Fibroblast of skin of back (primary cell): ENCODE measurements at regions not wholly inside any gene's neighbourhood (a gene's known extent, or its start where the extent isn't known, plus 50 kb on each side); places are given as distances from the start of the nearest gene placed in this dataset.
A peak's percentile ranks its signal among the peaks of the same experiment; 100 is the strongest.
"Not testable (repeated sequence)": the region's sequence is repeated elsewhere in the genome, so short reads cannot be mapped to it uniquely, and the experiment has no call there.

Experiments
- DNase-seq: peaks from one replicate; pipeline ENCODE4 v3.0.0-alpha.2; 2013

DNA sequence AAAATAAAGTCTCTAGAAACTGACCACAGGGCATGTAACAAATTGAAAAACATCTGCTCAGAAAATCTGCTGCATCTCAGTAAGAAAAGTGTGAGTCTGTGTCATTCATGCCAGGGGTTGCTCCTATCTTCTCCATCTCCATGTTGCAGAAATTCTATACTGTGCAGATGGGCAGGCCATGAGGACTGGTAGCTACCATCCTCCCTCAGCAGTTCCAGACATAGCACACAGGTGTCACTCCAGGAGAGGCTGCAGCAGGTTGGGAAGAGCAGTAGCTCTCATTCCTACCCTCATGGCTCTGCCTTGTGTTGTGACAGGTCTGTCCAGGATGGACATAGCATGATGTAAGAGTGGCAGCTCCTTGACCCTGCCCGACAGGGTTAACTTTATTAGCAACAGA lies 173.4 kb downstream of the NDUFS4 start:
- DNase-seq: no peak

DNA sequence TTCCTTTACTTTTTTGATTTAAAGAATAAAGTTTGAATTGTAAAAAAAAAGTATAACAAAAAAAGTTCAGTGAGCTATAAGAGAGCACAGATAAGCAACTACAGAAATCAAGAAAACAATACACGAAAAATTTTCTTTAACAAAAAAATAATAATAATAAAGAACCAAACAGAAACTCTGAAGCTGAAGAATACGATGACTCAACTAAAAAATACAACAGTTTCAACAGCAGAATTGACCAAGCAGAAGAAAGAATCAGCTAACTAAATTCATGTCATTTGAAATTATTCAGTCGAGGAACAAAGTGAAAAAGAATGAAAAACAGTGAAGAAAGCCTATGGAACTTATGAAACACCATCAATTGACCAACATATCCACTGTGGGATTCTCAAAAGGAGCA lies 177.7 kb downstream of the NDUFS4 start:
- DNase-seq: no peak

DNA sequence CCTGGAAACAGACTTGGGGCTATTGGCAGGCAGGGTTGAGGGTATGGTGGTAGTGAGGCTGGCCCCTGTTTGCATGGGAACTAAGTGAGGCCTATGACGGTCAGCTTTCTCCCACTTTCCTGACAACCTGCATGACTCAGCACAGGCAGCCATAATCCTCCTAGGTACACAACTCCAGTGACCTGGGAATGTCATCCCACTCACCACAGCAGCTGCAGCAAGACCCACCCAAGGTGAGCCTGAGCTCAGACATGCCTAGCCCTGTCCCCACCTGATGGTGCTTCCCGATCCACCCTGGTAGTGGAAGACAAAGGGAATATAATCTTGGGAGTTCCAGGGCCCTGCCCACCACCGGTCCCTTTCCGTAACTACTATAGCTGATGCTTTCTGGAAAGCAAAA lies 178.7 kb downstream of the NDUFS4 start:
- no peak for DNase-seq

DNA sequence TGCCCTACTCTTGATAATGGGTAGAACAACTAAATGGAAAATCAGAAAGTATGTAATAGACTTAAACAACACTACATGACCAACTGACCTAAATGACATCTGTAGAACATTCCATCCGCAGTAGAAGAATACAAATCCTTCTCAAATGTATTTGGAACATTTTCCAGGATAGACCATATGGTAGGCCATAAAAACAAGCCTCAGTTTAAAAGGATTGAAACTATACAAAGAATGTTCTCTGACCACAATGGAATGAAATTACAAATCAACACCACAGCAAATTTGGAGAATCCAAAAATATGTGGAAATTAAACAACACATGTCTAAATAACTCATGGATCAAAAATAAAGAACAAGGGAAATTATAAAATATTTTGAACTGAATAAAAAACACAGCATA lies 189.2 kb downstream of the NDUFS4 start:
- DNase-seq: peak; percentile 30

DNA sequence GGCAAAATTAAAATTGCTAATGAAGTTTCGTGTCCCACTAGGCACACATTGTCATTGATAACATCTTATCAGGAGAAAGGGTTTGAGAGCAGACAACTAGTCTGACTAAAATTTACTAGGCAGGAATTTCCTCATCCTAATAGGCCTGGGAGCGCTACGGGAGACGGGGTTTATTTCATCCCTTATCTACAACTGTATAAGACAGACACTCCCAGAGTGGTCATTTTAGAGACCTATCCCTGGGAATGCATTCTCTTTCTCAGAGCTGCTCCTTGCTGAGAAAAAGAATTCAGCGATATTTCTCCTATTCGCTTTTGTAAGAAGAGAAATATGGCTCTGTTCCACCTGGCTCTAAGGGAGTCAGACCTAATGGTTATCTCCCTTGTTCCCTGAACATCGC lies 191.8 kb downstream of the NDUFS4 start:
- DNase-seq: not testable (repeated sequence)

DNA sequence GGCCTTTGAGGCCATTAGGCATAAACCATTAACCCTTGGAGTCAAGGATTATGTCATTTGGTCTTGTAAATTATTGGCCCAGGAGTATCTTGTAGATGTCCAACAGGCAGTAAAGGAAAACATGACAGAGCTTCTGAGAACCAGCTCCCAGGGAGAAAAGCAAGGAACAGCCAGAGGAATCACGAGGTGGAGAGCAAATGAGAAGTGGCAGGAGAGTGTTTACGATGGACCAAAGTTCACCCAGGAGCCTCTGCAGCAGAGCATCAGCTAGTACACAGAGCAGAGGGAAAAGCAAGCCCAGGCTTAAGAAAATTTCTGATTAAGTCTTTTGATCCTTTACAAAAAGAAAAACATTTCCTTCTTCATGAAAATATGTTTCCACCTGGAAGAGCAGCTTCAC lies 206.2 kb downstream of the NDUFS4 start:
- no peak for DNase-seq

DNA sequence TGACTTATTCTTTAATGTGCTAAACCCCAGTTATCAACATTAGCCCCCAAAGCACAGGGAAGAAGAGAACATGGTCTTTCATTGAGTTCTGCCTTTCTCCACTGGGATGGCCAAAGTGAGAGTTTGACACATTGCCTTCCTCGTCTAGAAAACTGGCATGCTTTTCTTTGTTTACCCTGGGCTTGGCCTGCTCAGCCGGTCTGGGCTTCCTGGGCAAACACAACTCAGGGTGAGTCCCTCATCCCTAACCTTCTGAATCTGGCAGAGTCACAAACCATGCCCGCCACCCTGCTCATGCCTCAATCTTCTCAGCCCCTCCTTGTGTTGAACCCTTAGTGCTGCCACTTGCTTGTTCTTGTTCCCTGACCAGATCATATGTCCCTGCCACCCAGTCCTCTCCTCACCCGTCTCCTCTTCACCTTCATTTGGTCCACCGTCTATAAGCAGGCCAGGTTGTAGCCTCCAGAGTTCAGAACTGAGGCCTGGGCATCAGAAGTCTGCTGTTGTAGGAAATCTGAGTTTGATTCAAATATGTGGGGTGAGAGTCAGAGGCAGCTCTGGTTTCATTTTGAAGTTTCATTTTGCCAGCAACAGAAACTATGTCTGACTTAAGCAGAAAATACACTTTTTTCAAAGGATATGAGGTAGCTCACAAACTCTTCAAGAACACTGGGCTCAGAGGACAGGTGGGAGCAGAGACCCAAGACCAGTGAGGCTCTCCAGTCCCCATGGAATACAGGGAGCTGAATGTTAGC lies 217.6 kb downstream of the NDUFS4 start:
- no peak for DNase-seq

DNA sequence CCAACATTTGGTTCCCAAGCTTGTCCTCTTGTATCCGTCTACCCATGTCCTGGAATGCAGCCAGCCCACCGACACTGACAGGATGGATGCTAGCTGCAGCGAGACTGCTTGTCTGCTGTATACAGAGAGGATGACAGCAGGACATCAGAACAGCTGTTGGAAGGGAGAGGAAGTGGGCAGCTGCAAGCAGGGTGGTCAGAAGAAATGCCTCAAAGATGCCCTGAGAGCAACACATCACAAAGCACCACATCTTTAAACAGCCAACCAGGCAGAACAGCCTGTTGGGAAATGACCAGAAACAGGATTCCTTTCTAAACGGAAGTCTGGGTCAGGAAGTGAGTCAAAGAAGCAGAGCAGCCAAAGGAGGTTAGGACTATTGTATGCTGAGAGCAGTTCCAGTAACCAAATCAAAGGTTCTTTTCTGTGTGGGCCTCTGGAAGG lies 219.1 kb downstream of the NDUFS4 start:
- peak; percentile 63 for DNase-seq

DNA sequence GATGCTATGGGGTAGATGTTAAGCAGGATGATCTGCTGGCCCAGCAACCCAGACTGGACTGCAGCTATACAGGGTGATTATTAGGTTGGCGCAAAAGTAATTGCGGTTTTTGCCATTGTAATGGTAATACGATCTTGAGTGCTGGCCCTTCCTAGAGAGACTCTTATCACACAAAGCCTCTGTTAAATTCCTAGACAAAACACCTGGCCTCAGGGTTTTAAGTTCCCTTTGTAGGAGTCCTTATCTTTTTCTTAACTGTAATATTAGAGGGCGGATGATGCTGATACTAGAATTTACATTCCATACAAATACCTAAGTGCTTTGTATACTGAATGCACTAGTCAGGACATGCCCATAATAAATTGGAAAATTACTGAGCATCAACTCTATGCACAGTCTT lies 222.2 kb downstream of the NDUFS4 start:
- no peak for DNase-seq

DNA sequence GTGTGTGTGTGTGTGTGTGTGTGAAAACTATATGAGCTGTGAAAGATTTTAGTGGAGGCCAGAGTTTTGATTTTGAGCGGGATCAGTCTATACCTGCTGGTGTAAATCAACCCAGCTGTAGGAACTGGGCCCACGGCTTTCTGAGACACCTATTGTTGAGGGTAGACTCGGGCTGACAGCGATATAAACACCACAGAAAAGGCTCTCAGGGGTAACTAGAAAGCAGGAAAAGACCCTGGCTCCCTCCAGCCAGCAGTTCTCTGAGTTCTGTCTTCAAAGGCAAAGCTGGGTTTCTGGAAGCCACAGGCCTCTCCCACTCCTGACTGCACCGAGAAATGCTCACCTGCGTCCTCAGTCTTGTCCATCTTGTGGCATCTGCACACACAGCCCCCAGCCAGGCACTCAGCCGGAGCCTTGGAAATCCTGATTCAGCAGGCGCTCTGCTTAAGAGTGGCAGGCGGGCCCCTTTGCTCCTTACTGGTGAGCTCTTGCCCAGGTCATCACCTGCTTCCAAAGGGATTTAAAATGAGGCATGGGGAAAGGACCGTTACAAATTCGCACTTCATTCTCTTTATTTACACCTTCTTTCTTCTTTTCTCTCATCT lies 223.3 kb downstream of the NDUFS4 start:
- no peak for DNase-seq

DNA sequence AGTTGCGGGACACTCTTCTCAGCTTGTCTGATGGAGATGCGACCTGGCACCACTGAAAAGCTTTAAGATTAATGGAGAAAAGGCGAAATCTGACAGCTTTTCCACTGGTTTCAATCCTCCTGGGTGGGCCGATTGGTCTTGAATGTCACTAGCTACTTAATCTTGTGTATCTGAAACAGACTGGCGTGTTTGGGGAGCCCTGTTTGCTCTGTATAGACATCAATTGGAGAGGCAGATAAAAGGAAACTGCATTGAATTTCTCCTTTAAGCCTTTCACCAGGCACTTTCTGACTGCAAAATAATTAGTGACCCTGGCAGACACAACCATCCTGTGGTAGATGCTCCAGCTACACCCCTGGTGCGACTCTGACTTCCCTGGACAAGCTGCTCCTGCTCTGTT lies 224.2 kb downstream of the NDUFS4 start:
- DNase-seq: no peak

DNA sequence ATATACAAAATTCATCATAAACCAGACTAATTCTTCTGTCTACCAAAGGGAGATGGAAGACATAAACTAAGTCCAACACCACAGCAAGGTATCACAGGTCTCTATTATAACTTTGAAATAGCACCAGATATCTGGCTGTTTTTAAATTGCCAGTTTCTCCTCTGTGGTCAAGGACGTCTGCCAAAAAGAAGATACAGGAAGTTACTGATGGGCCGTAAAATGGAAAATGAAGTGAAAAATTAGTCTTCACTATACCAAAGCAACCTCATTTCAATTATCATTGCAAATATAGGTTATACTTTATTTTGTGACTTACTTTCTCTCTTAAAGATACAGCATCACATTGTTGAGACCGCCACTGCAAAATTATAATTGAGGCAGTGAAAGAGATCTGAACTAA lies 225.5 kb downstream of the NDUFS4 start:
- no peak for DNase-seq

DNA sequence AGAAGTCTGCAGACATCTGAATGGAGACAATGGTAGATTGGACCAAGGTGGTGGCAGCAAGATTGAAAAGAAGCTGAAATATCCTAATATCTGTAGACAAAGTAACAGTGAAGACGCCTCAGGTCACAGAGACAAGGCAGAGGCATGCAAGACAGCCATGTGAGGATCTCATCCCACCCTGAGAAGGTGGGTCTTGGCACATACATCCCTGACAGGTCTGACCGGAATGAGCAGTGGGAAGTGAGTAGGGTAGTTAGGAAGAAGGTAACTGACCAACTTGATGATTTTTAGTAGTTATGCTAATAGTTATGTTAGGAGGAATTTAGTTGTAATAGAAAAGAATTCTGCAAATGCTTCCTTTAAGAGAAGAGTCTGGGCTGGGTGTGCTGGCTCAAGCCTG lies 229.6 kb downstream of the NDUFS4 start:
- no peak for DNase-seq

DNA sequence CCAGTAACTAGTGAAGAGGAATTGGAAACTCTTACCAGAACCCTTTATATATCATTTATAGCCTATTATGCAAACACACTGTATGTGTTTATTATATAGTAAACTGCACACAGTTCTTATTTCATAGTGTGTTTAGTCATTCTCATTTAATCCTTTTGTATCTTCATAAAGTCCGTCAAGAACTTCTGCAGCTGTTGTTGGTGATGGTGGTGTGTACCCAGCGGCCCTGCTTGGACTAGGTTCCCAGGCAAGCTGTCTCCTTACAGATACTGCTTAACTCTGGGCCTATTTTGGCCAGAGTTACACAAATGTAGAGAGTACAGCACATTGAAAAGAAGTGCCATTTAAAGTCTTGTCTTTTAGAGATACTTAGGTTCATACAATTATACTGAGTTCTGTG lies 231.9 kb downstream of the NDUFS4 start:
- no peak for DNase-seq

DNA sequence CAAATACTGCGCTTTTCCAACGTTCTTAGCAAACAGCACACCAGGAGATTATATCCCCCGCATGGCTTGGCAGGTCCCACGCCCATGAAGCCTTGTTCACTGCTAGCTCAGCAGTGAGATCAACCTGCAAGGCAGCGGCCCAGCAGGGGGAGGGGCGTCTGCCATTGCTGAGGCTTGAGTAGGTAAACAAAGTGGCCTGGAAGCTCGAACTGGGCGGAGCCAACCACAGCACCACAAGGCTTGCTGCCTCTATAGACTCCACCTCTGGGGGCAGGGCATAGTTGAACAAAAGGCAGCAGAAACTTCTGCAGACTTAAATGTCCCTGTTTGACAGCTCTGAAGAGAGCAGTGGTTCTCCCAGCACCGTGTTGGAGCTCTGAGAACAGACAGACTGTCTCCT lies 239.2 kb downstream of the NDUFS4 start:
- DNase-seq: not testable (repeated sequence)

DNA sequence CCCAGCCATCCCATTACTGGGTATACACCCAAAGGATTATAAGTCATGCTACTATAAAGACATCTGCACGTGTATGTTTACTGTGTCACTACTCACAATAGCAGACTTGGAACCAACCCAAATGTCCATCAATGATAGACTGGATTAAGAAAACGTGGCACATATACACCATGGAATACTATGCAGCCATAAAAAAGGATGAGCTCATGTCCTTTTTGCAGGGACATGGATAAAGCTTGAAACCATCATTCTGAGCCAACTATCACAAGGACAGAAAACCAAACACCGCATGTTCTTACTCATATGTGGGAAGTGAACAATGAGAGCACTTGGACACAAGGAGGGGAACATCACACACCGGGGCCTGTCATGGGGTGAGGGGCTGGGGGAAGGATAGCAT lies 248.0 kb downstream of the NDUFS4 start:
- DNase-seq: not testable (repeated sequence)

DNA sequence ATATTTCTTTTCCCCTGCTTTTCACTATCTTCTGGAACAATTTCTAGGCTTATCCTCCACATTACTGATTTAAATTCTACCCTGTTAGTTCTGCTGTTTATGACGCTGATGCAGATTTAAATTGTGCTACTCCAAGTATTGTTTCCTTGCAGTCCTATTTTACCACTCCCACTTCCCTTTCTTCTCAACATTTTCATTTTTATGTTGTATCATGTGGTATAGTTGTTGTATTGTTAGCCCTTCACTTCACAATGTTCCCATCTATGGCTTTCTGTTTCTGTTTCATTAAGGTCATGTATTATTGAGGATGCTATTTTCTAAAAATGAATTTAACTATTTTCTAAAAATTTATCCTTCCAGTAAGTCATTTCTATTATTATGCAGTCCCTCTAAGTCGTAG lies 254.4 kb downstream of the NDUFS4 start:
- no peak for DNase-seq

DNA sequence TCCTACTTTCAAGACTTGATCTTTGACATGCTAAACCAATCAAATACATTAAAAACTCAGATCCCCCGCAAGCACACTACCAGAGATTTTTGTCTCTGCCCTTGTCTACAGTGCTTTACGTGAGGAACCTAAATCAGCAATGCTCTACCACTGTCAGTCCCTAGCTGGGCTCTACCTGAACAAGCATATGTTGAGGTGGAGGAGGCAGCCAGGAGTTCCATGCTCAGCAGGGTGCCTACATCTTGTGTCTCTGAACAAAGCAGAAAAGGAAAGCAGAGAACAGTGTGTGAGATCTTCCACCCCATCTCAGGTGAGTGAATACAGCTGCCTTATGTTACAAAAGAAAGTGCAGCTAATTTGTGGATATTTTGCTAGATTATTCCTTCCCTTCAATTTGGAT lies 255.0 kb downstream of the NDUFS4 start:
- no peak for DNase-seq

DNA sequence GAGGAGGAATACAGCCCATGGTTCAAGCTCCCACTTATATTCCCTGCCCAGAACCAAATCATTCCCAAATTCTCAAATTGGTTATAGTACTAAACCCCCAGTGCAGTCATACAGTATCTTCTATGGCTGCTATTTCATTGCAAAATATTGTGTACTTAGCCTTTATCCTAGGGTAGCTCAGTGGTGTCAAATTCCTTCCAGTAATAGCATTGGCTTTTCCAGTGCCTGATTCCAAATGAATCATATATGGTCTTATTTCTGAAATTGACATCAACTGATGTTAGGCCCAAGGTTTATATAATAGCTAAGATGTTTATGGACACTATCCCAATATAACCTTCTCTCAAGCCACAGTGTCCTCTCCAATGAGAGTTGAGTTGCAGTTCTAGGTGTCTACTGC lies 256.7 kb downstream of the NDUFS4 start:
- no peak for DNase-seq

DNA sequence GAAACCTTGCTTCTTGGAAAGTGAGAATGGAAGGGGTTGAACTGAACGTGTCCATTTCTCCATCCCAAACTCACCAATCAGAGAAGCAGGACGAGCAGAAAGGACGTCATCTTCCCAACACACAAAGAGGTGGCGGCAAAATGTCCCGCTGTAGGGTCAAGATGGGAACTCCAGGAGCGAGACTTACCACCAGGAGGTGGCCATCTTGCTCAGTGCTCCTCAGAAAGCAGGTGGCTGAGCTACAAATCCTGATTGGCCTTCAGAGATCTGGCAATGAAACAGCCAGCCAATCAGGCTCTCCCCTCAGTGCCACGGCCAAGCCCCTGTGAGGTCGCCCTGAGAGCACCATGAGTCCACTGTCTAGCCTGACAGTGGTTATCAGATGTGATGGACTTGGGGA lies 259.0 kb downstream of the NDUFS4 start:
- no peak for DNase-seq

DNA sequence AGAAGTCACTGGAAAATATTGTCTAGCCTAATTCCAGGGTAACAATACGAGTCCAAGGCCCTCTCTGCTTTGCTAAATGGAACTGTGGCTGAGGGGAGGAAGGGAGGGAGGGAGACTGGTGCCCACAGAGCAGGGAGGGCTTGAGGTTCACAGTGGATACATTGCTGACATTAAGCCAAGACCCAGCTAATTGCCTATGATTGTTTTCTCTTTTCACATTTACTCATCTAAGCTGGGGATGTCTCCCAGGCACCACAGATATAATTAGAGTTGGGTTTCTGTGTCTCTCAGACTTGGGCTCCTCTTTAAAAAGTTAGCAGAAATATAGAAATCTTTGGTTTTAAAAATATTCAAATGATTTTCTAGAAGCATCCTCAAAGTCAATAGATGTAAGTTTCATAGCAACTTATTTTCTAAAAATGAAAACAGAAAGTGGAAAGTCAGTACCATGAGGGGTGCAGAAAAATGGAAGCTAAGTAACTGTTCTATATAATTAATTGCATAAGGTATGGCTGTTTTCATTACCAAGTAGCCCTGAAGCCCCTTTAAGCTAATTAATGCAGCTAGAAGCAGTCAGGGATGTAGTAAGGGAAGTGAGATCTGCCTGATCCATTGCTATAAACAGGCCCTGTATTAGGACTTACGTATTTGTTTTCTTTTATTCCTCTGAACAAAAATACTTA lies 259.8 kb downstream of the NDUFS4 start:
- no peak for DNase-seq

DNA sequence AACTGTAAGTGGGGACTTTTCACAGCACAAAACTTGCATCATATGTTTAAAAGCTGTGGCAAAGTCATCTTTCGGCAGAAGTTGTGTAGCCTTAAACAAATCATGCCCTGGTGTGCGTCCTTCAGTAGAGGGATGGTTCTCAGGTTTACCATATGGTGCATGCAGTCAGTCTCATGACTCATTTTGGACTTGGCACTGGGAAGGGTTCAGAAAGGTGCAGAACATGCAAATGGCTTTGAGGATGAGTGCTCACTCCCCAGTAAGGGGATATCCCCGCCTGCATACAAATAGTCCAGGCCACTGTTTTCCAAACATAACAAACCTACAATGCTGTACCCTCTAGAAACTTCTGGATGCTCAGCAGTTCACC lies 260.3 kb downstream of the NDUFS4 start:
- DNase-seq: no peak

DNA sequence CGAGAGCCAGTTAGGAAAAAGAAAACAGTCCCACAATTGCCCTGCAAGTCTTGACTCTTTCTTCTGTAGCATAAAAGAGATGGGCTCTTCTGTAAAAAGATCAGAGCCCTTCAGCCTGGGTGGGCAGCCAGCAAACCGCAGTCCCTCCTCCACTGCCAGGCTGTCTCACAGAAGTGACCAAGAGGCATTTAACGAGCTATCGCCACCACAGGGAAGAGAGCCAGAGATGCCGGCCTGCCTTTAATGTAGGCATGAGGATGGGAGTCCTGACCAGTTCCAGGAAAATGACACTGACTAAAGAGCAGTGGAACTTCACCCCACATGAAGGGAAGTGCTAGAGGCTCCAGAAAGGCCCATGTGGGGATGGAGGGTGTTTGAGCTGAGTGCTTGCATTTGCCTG lies 264.6 kb downstream of the NDUFS4 start:
- DNase-seq: no peak

DNA sequence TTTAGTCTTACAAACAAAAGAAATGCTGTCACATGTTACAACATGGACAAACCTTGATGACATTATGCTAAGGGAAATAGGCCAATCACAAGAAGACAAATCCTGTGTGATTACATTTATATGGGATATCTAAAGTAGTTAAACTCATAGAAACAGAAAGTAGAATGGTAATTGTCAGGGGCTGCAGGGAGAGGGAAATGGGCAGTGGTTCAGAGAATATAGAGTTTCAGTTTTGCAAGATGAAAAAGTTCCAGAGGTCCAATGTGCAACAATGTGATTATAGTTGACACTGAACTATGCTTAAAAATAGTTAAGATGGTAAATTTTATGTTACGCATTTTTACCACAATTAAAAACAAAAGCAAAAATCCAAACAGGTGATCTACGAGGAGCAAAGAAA lies 265.5 kb downstream of the NDUFS4 start:
- no peak for DNase-seq
